ENCODE measurements at regions not wholly inside any gene's neighbourhood (a gene's known extent, or its start where the extent isn't known, plus 50 kb on each side); places are given as distances from the start of the nearest gene placed in this dataset.

- no peaks in the 10 kb centered on the region for H3K27me3 ChIP-seq (ENCODE audit: control insufficient read depth, extremely low read depth, insufficient read depth, low read length)
- FAIRE-seq, result no peak
- no peak for DNase-seq (ENCODE audit: low read depth, low spot score)
Measured at GRCh38 chr15:29434280-29434679, 164.7 kb upstream of the NSMCE3 start.

GRCh38 chr15:29433507-29434248 is 164.1 kb upstream of the NSMCE3 start:
- H3K4me2 ChIP-seq (ENCODE audit: control insufficient read depth, extremely low read depth, insufficient read depth, low read depth, low read length), result no peak overlapping the region
- H3K9ac ChIP-seq (ENCODE audit: control insufficient read depth, extremely low read depth, insufficient read depth, low read length), result no peak overlapping the region
- H2AFZ ChIP-seq (ENCODE audit: control insufficient read depth, low read length), result no peak overlapping the region
- dilution Hi-C loops (cut with MboI; ENCODE audit: extremely low pct_ligation_motif_present, low sequenced_read_pairs), result no loop called here
- H3K27me3 ChIP-seq (ENCODE audit: control insufficient read depth, extremely low read depth, insufficient read depth, low read length), result no peaks in the 10 kb centered on the region
- H3K79me2 ChIP-seq (ENCODE audit: control insufficient read depth, insufficient read depth, low read length), result no peaks in the 10 kb centered on the region
- FAIRE-seq, result no peak
- no peaks in the 10 kb centered on the region for H3K9me3 ChIP-seq (ENCODE audit: control insufficient read depth, low read depth, low read length)
- H3K36me3 ChIP-seq (ENCODE audit: control insufficient read depth in 2 of 2, extremely low read depth in 1 of 2, insufficient read depth in 2 of 2, low read length in 2 of 2), result no peaks in the 10 kb centered on the region
- TF ChIP-seq CTCF (optimal IDR thresholded peaks at IDR 0.05 in 1 of 3, IDR thresholded peaks at IDR 0.05 in 1 of 3, conservative IDR thresholded peaks at IDR 0.05 in 1 of 3; ENCODE audit: extremely low read depth in 1 of 3, insufficient read depth in 2 of 3, low read length in 3 of 3), result no peak
- no peak for TF ChIP-seq EZH2 (IDR thresholded peaks at IDR 0.05; ENCODE audit: low read length)
- H3K4me3 ChIP-seq (ENCODE audit: control insufficient read depth in 2 of 3, extremely low read depth in 1 of 3, insufficient read depth in 2 of 3, low read depth in 1 of 3, low read length in 3 of 3), result no peak overlapping the region
- H3K9me1 ChIP-seq (ENCODE audit: control insufficient read depth, extremely low read depth, insufficient read depth, low read length), result no peaks in the 10 kb centered on the region
- H4K20me1 ChIP-seq (ENCODE audit: control insufficient read depth, extremely low read depth, insufficient read depth, low read length), result no peaks in the 10 kb centered on the region
- DNase-seq (ENCODE audit: low read depth, low spot score), result no peak
- no peak overlapping the region for H3K27ac ChIP-seq (ENCODE audit: control insufficient read depth, insufficient read depth, low read length)
- no peaks in the 10 kb centered on the region for H3K4me1 ChIP-seq (ENCODE audit: control insufficient read depth, extremely low read depth, insufficient read depth, low read length)

More at GRCh38 chr15:29434280-29434679, 164.7 kb upstream of the NSMCE3 start:
- Histone ChIP-seq H3K79me2 (ENCODE audit: control insufficient read depth, insufficient read depth, low read length) (no peaks in the 10 kb centered on the region), H3K9ac (ENCODE audit: control insufficient read depth, extremely low read depth, insufficient read depth, low read length) (no peak overlapping the region), H3K9me3 (ENCODE audit: control insufficient read depth, low read depth, low read length) (no peaks in the 10 kb centered on the region), H3K27ac (ENCODE audit: control insufficient read depth, insufficient read depth, low read length) (no peak overlapping the region), H3K4me2 (ENCODE audit: control insufficient read depth, extremely low read depth, insufficient read depth, low read depth, low read length) (no peak overlapping the region), H4K20me1 (ENCODE audit: control insufficient read depth, extremely low read depth, insufficient read depth, low read length) (no peaks in the 10 kb centered on the region), H3K4me1 (ENCODE audit: control insufficient read depth, extremely low read depth, insufficient read depth, low read length) (no peaks in the 10 kb centered on the region), H3K9me1 (ENCODE audit: control insufficient read depth, extremely low read depth, insufficient read depth, low read length) (no peaks in the 10 kb centered on the region), H3K36me3 (ENCODE audit: control insufficient read depth in 2 of 2, extremely low read depth in 1 of 2, insufficient read depth in 2 of 2, low read length in 2 of 2) (no peaks in the 10 kb centered on the region), H2AFZ (ENCODE audit: control insufficient read depth, low read length) (no peak overlapping the region), H3K4me3 (ENCODE audit: control insufficient read depth in 2 of 3, extremely low read depth in 1 of 3, insufficient read depth in 2 of 3, low read depth in 1 of 3, low read length in 3 of 3) (no peak overlapping the region)
- dilution Hi-C loops (cut with MboI; ENCODE audit: extremely low pct_ligation_motif_present, low sequenced_read_pairs), result no loop called here
- no peak for TF ChIP-seq EZH2 (IDR thresholded peaks at IDR 0.05; ENCODE audit: low read length)
- TF ChIP-seq CTCF (optimal IDR thresholded peaks at IDR 0.05 in 1 of 3, IDR thresholded peaks at IDR 0.05 in 1 of 3, conservative IDR thresholded peaks at IDR 0.05 in 1 of 3; ENCODE audit: extremely low read depth in 1 of 3, insufficient read depth in 2 of 3, low read length in 3 of 3), result no peak
